Heart left ventricle (tissue), 16 donors: ENCODE measurements at regions not wholly inside any gene's neighbourhood (a gene's known extent, or its start where the extent isn't known, plus 50 kb on each side); places are given as distances from the start of the nearest gene placed in this dataset.

ENCODE experiments used
- ATAC-seq, 4 donors: fragments of 200-7000 bp; cut with Tn5 transposase; one replicate each; pipeline ENCODE4 v1.9.1; 2020 to 2022; ENCODE audit warnings: moderate library complexity in 4 of 4, mild to moderate bottlenecking in 3 of 4, moderate number of reproducible peaks in 1 of 4
- DNase-seq, 5 donors: peaks; one replicate each; pipeline ENCODE4 v3.0.0-alpha.2; 2020
- H3K27ac ChIP-seq, 12 donors: fragments of 200-600 bp; sonication (generic) in 4 of 12; one replicate each; pipeline versions ENCODE4 v1.5.0 to v1.8.0; 2016 to 2022; ENCODE audit warnings: mild to moderate bottlenecking in 2 of 12
- H3K27me3 ChIP-seq, 9 donors: fragments of 200-600 bp; sonication (generic) in 2 of 9; one replicate each; pipeline versions ENCODE4 v1.5.1 to v1.8.0; 2016 to 2022; ENCODE audit warnings: mild to moderate bottlenecking in 3 of 9
- H3K36me3 ChIP-seq, 9 donors: fragments of 200-600 bp; sonication (generic) in 2 of 9; one replicate each; pipeline versions ENCODE4 v1.5.0 to v1.8.0; 2018 to 2022; ENCODE audit warnings: mild to moderate bottlenecking in 2 of 9
- H3K4me1 ChIP-seq, 12 donors: fragments of 200-600 bp; sonication (generic) in 4 of 12; one replicate each; pipeline versions ENCODE4 v1.5.0 to v1.8.0; 2016 to 2022; ENCODE audit warnings: mild to moderate bottlenecking in 3 of 12
- H3K4me3 ChIP-seq, 12 donors: fragments of 200-600 bp; sonication (generic) in 4 of 12; one replicate each; pipeline versions ENCODE4 v1.5.0 to v1.8.0; 2017 to 2022; ENCODE audit warnings: mild to moderate bottlenecking in 9 of 12, moderate library complexity in 4 of 12
- H3K9me3 ChIP-seq, 12 donors: fragments of 200-600 bp; sonication (generic) in 4 of 12; one replicate each; pipeline versions ENCODE4 v1.5.0 to v1.8.0; 2016 to 2022; ENCODE audit warnings: mild to moderate bottlenecking in 1 of 12
- POLR2A ChIP-seq, 2 donors: fragments of 450-650 bp; IDR thresholded peaks; one replicate each; pipeline ENCODE4 v1.6.1; 2017; ENCODE audit warnings: antibody characterized with exemption in 2 of 2, mild to moderate bottlenecking in 2 of 2, moderate library complexity in 2 of 2
- WGBS, 4 donors: extraction: QIAGEN DNeasy Blood & Tissue Kit in 2 of 4; methylation state at CpG; one replicate each; pipeline versions ENCODE4 v1.1.5 to v1.1.7; 2013 to 2018; 5-methylcytosine and 5-hydroxymethylcytosine counted together
- intact Hi-C, 10 donors: fragments of 100-400 bp; cut with DNase I; formaldehyde crosslinking; loops; one replicate each; pipeline versions ENCODE4 v1.11.1 to v1.14.2; 2022
- TF ChIP-seq, protein P1 (sequence below), 12 donors: fragments of 200-600 bp; sonication (generic) in 4 of 12; IDR thresholded peaks; one replicate each; pipeline versions ENCODE4 v1.5.0 to v1.8.0; 2018 to 2022; ENCODE audit warnings: antibody characterized with exemption in 12 of 12, mild to moderate bottlenecking in 5 of 12
- donor health status: ischemic (EF 13 %, LVEDD 7.1; RV severe dilation, severe dysfunction).
- donor health status: healthy with polysubstance abuse.
- donor health status: DM: no; HTN: yes; CAD: no.
- donor health status: DM: no; HTN: no; CAD: no.
- donor health status: ischemic (EF 25% LVEDD 6.9; RV normal size, moderate dysfunction).
- donor health status: ischemic (EF 25% LVEDD 5.7; RV mildly dilated, moderate dysfunction).
- donor health status: healthy.
- donor health status: DM: yes; HTN: yes; CAD: no.
- donor health status: ischemic (EF 35%, LVEDD 5.7; RV mildly dilated, moderate dysfunction).
- donor health status: nonischemic (EF 11% LVEDD 7.7; RV severe dilation, severe dysfunction).
- donor health status: DM: yes; HTN: yes; CAD: no.
- donor health status: PGD.
- donor health status: ischemic (EF 29% LVEDD 5.4; RV normal size, mild dysfunction).
- donor health status: nonischemic (EF 23%, LVEDD 6.1; RV moderate dilation, normal function).

DNA sequence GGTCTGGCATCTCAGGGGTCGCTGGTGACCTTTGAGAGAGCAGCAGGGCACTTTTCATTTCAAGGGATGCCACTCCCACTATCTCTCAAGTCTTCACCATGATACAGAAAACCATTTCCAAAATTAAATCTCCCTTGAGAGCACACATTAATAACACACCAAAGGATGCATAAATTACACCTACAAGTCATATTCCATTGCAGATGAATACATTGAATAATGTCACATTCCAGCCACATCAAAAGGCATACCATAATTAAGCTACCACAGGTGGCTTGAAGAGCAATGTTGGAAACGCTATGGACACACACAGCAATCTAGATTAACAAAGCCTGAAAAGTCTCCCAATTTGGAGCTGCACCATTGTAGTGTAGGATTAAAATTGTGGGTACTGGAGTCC lies 353.3 kb upstream of the ZMIZ1 start:
- WGBS, 4 donors: 82 to 89% (median 85%) methylated on average over 2 of the region's 2 CpGs
- Histone ChIP-seq H3K4me3 (no peak overlapping the region), H3K27me3 (no peaks in the 10 kb centered on the region), H3K36me3 (no peaks in the 10 kb centered on the region), H3K4me1 (peaks cover 0 to 27% (median 6%) of the 10 kb centered on the region in 12 donors), H3K27ac (no peak overlapping the region), H3K9me3 (no peaks in the 10 kb centered on the region)
- TF ChIP-seq, protein P1, sequence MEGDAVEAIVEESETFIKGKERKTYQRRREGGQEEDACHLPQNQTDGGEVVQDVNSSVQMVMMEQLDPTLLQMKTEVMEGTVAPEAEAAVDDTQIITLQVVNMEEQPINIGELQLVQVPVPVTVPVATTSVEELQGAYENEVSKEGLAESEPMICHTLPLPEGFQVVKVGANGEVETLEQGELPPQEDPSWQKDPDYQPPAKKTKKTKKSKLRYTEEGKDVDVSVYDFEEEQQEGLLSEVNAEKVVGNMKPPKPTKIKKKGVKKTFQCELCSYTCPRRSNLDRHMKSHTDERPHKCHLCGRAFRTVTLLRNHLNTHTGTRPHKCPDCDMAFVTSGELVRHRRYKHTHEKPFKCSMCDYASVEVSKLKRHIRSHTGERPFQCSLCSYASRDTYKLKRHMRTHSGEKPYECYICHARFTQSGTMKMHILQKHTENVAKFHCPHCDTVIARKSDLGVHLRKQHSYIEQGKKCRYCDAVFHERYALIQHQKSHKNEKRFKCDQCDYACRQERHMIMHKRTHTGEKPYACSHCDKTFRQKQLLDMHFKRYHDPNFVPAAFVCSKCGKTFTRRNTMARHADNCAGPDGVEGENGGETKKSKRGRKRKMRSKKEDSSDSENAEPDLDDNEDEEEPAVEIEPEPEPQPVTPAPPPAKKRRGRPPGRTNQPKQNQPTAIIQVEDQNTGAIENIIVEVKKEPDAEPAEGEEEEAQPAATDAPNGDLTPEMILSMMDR (IDR thresholded peaks at IDR 0.05): no peak
- no peak for TF ChIP-seq POLR2A (IDR thresholded peaks at IDR 0.05)
- intact Hi-C loops: no loop called here
- ATAC-seq (no peak), DNase-seq (no peak)

DNA sequence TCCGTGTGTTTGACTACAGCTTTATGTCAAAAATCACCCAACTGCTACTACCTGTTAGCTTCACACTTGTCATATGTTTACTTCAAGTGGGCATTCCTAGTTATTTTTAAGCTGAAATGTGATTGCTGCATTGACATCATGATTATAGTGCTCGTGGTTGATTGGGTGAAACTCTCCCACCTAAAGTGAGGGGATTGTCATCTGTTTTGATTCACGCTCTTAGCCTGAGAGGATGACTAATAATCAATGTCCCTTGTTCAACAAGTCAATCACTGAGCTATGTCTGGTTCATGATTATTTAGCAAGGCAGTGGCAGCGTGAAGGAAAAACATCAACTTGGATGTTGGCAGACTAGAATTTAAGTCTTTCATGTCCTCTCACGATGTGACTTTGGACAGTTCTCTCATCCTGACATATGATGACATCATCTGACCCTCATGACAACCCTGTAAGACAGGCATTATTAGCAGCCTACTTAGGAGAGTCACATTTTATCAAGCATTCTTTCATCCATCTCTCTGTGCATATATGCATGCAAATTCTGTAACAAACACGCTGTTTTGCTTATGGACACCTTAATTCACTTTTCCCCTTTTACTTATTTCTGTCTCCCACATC lies 352.6 kb upstream of the ZMIZ1 start:
- H3K27me3 ChIP-seq: no peaks in the 10 kb centered on the region
- H3K4me1 ChIP-seq: peaks cover 0 to 27% (median 6%) of the 10 kb centered on the region in 12 donors
- 65 to 76% (median 71%) methylated on average over 6 of the region's 6 CpGs for WGBS, 4 donors
- no peaks in the 10 kb centered on the region for H3K9me3 ChIP-seq
- H3K4me3 ChIP-seq: no peak overlapping the region
- TF ChIP-seq, protein P1 (IDR thresholded peaks at IDR 0.05): no peak
- TF ChIP-seq POLR2A (IDR thresholded peaks at IDR 0.05): no peak
- no peaks in the 10 kb centered on the region for H3K36me3 ChIP-seq
- intact Hi-C loops: no loop called here
- DNase-seq (no peak), ATAC-seq (no peak)
- no peak overlapping the region for H3K27ac ChIP-seq

GRCh38 chr10:78717200-78717599 lies 351.6 kb upstream of the ZMIZ1 start:
- 30 to 48% (median 39%) methylated on average over 5 of the region's 5 CpGs for WGBS, 4 donors
- Histone ChIP-seq H3K4me3 (no peak overlapping the region), H3K36me3 (no peaks in the 10 kb centered on the region), H3K9me3 (no peaks in the 10 kb centered on the region), H3K4me1 (peaks cover 0 to 23% (median 6%) of the 10 kb centered on the region in 12 donors), H3K27me3 (no peaks in the 10 kb centered on the region), H3K27ac (peak overlapping the region in 4 of 12 donors; percentile 39 to 50 (median 44))
- peak in 4 of 5 donors; percentile 23 to 62 (median 50) for DNase-seq
- no peak for TF ChIP-seq POLR2A (IDR thresholded peaks at IDR 0.05)
- TF ChIP-seq, protein P1 (IDR thresholded peaks at IDR 0.05): no peak
- intact Hi-C loops: no loop called here
- peak; percentile 55 to 88 (median 74) for ATAC-seq

GRCh38 chr10:78718032-78718572 lies 350.7 kb upstream of the ZMIZ1 start:
- Histone ChIP-seq H3K4me3 (no peak overlapping the region), H3K27me3 (no peaks in the 10 kb centered on the region), H3K27ac (peak overlapping the region in 1 of 12 donors; percentile 43), H3K36me3 (no peaks in the 10 kb centered on the region), H3K4me1 (peaks cover 0 to 22% (median 6%) of the 10 kb centered on the region in 12 donors), H3K9me3 (no peaks in the 10 kb centered on the region)
- intact Hi-C loops: no loop called here
- DNase-seq (no peak), ATAC-seq (no peak)
- TF ChIP-seq POLR2A (IDR thresholded peaks at IDR 0.05): no peak
- TF ChIP-seq, protein P1 (IDR thresholded peaks at IDR 0.05): no peak
- WGBS, 4 donors: 92 to 98% (median 95%) methylated on average over 2 of the region's 2 CpGs
